ENCODE measurements at regions not wholly inside any gene's neighbourhood (a gene's known extent, or its start where the extent isn't known, plus 50 kb on each side); places are given as distances from the start of the nearest gene placed in this dataset.

DNA sequence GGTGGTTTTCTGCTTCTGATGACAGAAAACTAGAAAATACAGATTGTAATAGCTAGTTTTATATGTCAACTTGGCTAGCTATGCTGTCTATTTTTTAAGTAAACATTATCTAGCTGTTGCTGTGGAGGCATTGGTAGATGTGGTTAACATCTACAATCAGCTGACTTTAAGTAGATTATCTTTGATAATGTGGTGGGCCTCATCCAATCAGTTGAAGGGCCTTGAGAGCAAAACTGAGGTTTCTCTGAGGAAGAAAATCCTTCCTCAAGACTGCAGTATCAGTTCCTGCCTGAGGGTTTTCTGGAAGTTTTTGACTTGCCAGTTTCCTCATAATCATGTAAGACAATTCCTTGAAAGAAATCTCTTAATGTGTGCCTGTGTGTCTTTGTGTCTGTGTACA lies 75.9 kb upstream of the SPHKAP start:
- Histone ChIP-seq H3K4me2 (ENCODE audit: insufficient read depth, low read length) (no peak overlapping the region), H2AFZ (ENCODE audit: low read depth, low read length) (no peak overlapping the region), H3K27ac (ENCODE audit: insufficient read depth, low read depth, low read length) (no peak overlapping the region), H3K9me1 (replicated peaks; ENCODE audit: control insufficient read depth, extremely low read depth, insufficient read depth, low read length) (no peaks in the 10 kb centered on the region), H3K4me3 (replicated peaks in 1 of 3; ENCODE audit: insufficient read depth in 1 of 3, low read depth in 1 of 3, low read length in 3 of 3) (no peak overlapping the region), H4K20me1 (replicated peaks; ENCODE audit: control insufficient read depth, extremely low read depth, insufficient read depth, low read length) (no peaks in the 10 kb centered on the region), H3K79me2 (ENCODE audit: control insufficient read depth, insufficient read depth, low read length) (no peaks in the 10 kb centered on the region), H3K27me3 (ENCODE audit: control insufficient read depth in 2 of 2, insufficient read depth in 2 of 2, low read length in 2 of 2) (no peaks in the 10 kb centered on the region), H3K9ac (replicated peaks; ENCODE audit: extremely low read depth, insufficient read depth, low read length) (no peak overlapping the region), H3K4me1 (ENCODE audit: control insufficient read depth, extremely low read depth, insufficient read depth, low read length) (no peaks in the 10 kb centered on the region), H3K36me3 (ENCODE audit: control insufficient read depth in 2 of 2, extremely low read depth in 1 of 2, insufficient read depth in 2 of 2, low read length in 2 of 2) (no peaks in the 10 kb centered on the region), H3K9me3 (replicated peaks; ENCODE audit: control insufficient read depth, insufficient read depth, low read length) (peaks cover 5% of the 10 kb centered on the region)
- TF ChIP-seq FOS (IDR thresholded peaks at IDR 0.05; ENCODE audit: borderline replicate concordance, insufficient read depth, low read length) (no peak), EZH2 (IDR thresholded peaks at IDR 0.05; ENCODE audit: borderline replicate concordance, low read depth, low read length, severe bottlenecking) (no peak), POLR2AphosphoS5 (IDR thresholded peaks at IDR 0.05; ENCODE audit: insufficient read depth, low read depth, low read length) (no peak), GATA2 (IDR thresholded peaks at IDR 0.05; ENCODE audit: insufficient read depth, insufficient read length, low read depth, low read length) (no peak), POLR2A (IDR thresholded peaks at IDR 0.05; ENCODE audit: low read depth, low read length) (no peak), MYC (IDR thresholded peaks at IDR 0.05; ENCODE audit: low read depth, low read length) (no peak), JUN (IDR thresholded peaks at IDR 0.05; ENCODE audit: borderline replicate concordance, insufficient read depth, insufficient read length, low read depth) (no peak)
- TF ChIP-seq, protein P1, sequence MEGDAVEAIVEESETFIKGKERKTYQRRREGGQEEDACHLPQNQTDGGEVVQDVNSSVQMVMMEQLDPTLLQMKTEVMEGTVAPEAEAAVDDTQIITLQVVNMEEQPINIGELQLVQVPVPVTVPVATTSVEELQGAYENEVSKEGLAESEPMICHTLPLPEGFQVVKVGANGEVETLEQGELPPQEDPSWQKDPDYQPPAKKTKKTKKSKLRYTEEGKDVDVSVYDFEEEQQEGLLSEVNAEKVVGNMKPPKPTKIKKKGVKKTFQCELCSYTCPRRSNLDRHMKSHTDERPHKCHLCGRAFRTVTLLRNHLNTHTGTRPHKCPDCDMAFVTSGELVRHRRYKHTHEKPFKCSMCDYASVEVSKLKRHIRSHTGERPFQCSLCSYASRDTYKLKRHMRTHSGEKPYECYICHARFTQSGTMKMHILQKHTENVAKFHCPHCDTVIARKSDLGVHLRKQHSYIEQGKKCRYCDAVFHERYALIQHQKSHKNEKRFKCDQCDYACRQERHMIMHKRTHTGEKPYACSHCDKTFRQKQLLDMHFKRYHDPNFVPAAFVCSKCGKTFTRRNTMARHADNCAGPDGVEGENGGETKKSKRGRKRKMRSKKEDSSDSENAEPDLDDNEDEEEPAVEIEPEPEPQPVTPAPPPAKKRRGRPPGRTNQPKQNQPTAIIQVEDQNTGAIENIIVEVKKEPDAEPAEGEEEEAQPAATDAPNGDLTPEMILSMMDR (IDR thresholded peaks at IDR 0.05; ENCODE audit: extremely low read depth in 1 of 2, insufficient read depth in 1 of 2, low read depth in 1 of 2, low read length in 2 of 2), result no peak
- TF ChIP-seq, protein P2, sequence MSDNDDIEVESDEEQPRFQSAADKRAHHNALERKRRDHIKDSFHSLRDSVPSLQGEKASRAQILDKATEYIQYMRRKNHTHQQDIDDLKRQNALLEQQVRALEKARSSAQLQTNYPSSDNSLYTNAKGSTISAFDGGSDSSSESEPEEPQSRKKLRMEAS (IDR thresholded peaks at IDR 0.05; ENCODE audit: insufficient read depth, insufficient read length), result no peak
- no TSS peak for BruUV-seq (replicated peaks)
- DNase-seq (ENCODE audit: low read depth, low spot score), result no peak
- dilution Hi-C loops (cut with MboI; ENCODE audit: extremely low pct_ligation_motif_present, low sequenced_read_pairs), result no loop called here
- intact Hi-C loops (cut with micrococcal nuclease), result no loop called here
- POLR2A ChIA-PET, result no interaction called here
- no peak for FAIRE-seq
- CTCF ChIA-PET, result no interaction called here

Data from endothelial cell of umbilical vein (primary cell).